CD4-positive, alpha-beta T cell (primary cell): ENCODE measurements at regions not wholly inside any gene's neighbourhood (a gene's known extent, or its start where the extent isn't known, plus 50 kb on each side); places are given as distances from the start of the nearest gene placed in this dataset.

ENCODE experiments used
- ATAC-seq: fragments of 200-7000 bp; cut with Tn5 transposase; one replicate; pipeline ENCODE4 v1.10.0; 2022; ENCODE audit warnings: mild to moderate bottlenecking; ENCODE audit not compliant: poor library complexity
- CTCF ChIA-PET: fragments of 350-600 bp; sonication (Branson Sonifier 250); formaldehyde crosslinking; loops from one replicate; lab custom pipeline; 2021; ENCODE audit warnings: antibody characterized with exemption, inconsistent platforms; lab: Charles Lee
- POLR2A ChIA-PET: fragments of 350-600 bp; sonication (Branson Sonifier 250); formaldehyde crosslinking; loops from one replicate; lab custom pipeline; 2021; ENCODE audit warnings: antibody characterized with exemption, inconsistent platforms; lab: Charles Lee
- DNase-seq, 14 experiments: peaks; one replicate each; pipeline ENCODE4 v3.0.0-alpha.2; 2013 to 2020; ENCODE audit warnings: mixed read lengths in 2 of 14
- H3K27ac ChIP-seq, 2 donors: one replicate each; pipeline versions ENCODE4 v1.5.1 to v1.7.0; 2013; ENCODE audit warnings: low read length in 2 of 2, low read depth in 1 of 2, mild to moderate bottlenecking in 1 of 2
- H3K27me3 ChIP-seq, 2 experiments: 1 replicate in 1 of 2; 2 replicates in 1 of 2; pipeline versions ENCODE4 v1.6.1 to v1.7.0; 2013; ENCODE audit warnings: low read length in 2 of 2, control low read depth in 1 of 2, mild to moderate bottlenecking in 1 of 2, moderate library complexity in 1 of 2; ENCODE audit not compliant: insufficient read depth in 2 of 2, control insufficient read depth in 1 of 2
- H3K36me3 ChIP-seq: one replicate; pipeline ENCODE4 v1.6.1; 2013; ENCODE audit warnings: low read length, control low read depth; ENCODE audit not compliant: insufficient read depth
- H3K4me1 ChIP-seq: one replicate; pipeline ENCODE4 v1.6.1; 2013; ENCODE audit warnings: low read length, control low read depth; ENCODE audit not compliant: insufficient read depth
- H3K4me3 ChIP-seq: one replicate; pipeline ENCODE4 v1.5.1; 2013; ENCODE audit warnings: mild to moderate bottlenecking, low read length, moderate library complexity
- H3K9me3 ChIP-seq, 2 experiments: 1 replicate in 1 of 2; 2 replicates in 1 of 2; pipeline versions ENCODE4 v1.6.1 to v1.7.0; 2013; ENCODE audit warnings: low read length in 2 of 2, mild to moderate bottlenecking in 2 of 2, control low read depth in 1 of 2, moderate library complexity in 1 of 2; ENCODE audit not compliant: control insufficient read depth in 1 of 2, insufficient read depth in 1 of 2
- H3K27ac Mint-ChIP-seq: one replicate; pipeline ENCODE4 v1.8.0; 2020; ENCODE audit warnings: mixed read lengths
- H3K27me3 Mint-ChIP-seq: one replicate; pipeline ENCODE4 v1.8.0; 2021; ENCODE audit warnings: mixed read lengths
- H3K36me3 Mint-ChIP-seq: one replicate; pipeline ENCODE4 v1.8.0; 2021; ENCODE audit warnings: low read depth, mixed read lengths
- H3K4me1 Mint-ChIP-seq: one replicate; pipeline ENCODE4 v1.8.0; 2021; ENCODE audit warnings: low read depth, mixed read lengths
- H3K4me3 Mint-ChIP-seq: one replicate; pipeline ENCODE4 v1.8.0; 2020; ENCODE audit warnings: mild to moderate bottlenecking, mixed read lengths
- H3K9me3 Mint-ChIP-seq: one replicate; pipeline ENCODE4 v1.8.0; 2020; ENCODE audit warnings: mixed read lengths
- CTCF ChIP-seq: fragments of 200-600 bp; IDR thresholded peaks from one replicate; pipeline ENCODE4 v1.8.0; 2022; ENCODE audit warnings: antibody characterized with exemption, mild to moderate bottlenecking
- intact Hi-C, 2 experiments: fragments of 100-400 bp; cut with DNase I in 1 of 2; cut with micrococcal nuclease in 1 of 2; formaldehyde crosslinking; loops; one replicate each; pipeline versions ENCODE4 v1.15.1 to v1.9.0; 2023 to 2025; cut with DNase I, micrococcal nuclease

GRCh38 chr3:182243625-182244024 lies 531.9 kb downstream of the SOX2 start:
- no peaks in the 10 kb centered on the region for H3K4me1 ChIP-seq
- DNase-seq (no peak), ATAC-seq (no peak)
- H3K4me3 Mint-ChIP-seq: no peak overlapping the region
- no peak for TF ChIP-seq CTCF
- H3K4me3 ChIP-seq: no peak overlapping the region
- H3K27ac Mint-ChIP-seq: no peak overlapping the region
- POLR2A ChIA-PET: no interaction called here
- intact Hi-C loops: no loop called here
- H3K36me3 Mint-ChIP-seq: no peaks in the 10 kb centered on the region
- no peaks in the 10 kb centered on the region for H3K9me3 Mint-ChIP-seq
- no peaks in the 10 kb centered on the region for H3K4me1 Mint-ChIP-seq
- H3K27me3 ChIP-seq: no peaks in the 10 kb centered on the region
- H3K9me3 ChIP-seq: no peaks in the 10 kb centered on the region
- no peak overlapping the region for H3K27ac ChIP-seq
- CTCF ChIA-PET: no interaction called here
- H3K36me3 ChIP-seq: no peaks in the 10 kb centered on the region
- H3K27me3 Mint-ChIP-seq: no peaks in the 10 kb centered on the region

- Histone ChIP-seq H3K4me1 (no peaks in the 10 kb centered on the region), H3K27me3 (no peaks in the 10 kb centered on the region), H3K36me3 (no peaks in the 10 kb centered on the region), H3K27ac (no peak overlapping the region), H3K4me3 (no peak overlapping the region), H3K9me3 (no peaks in the 10 kb centered on the region)
- POLR2A ChIA-PET: no interaction called here
- no peak for ATAC-seq
- H3K27ac Mint-ChIP-seq: no peak overlapping the region
- DNase-seq: no peak
- intact Hi-C loops: no loop called here
- no peak for TF ChIP-seq CTCF
- CTCF ChIA-PET: no interaction called here
- H3K36me3 Mint-ChIP-seq: no peaks in the 10 kb centered on the region
- no peaks in the 10 kb centered on the region for H3K27me3 Mint-ChIP-seq
- no peaks in the 10 kb centered on the region for H3K4me1 Mint-ChIP-seq
- H3K4me3 Mint-ChIP-seq: no peak overlapping the region
- H3K9me3 Mint-ChIP-seq: no peaks in the 10 kb centered on the region
Measured at GRCh38 chr3:182244222-182244971, 532.7 kb downstream of the SOX2 start.

- H3K27ac ChIP-seq: no peak overlapping the region
- POLR2A ChIA-PET: no interaction called here
- Mint-ChIP-seq H3K9me3 (no peaks in the 10 kb centered on the region), H3K4me1 (no peaks in the 10 kb centered on the region), H3K27ac (no peak overlapping the region), H3K27me3 (no peaks in the 10 kb centered on the region), H3K4me3 (no peak overlapping the region), H3K36me3 (no peaks in the 10 kb centered on the region)
- CTCF ChIA-PET: no interaction called here
- H3K9me3 ChIP-seq: no peaks in the 10 kb centered on the region
- H3K4me1 ChIP-seq: no peaks in the 10 kb centered on the region
- no peaks in the 10 kb centered on the region for H3K27me3 ChIP-seq
- ATAC-seq: no peak
- intact Hi-C loops: no loop called here
- H3K4me3 ChIP-seq: no peak overlapping the region
- H3K36me3 ChIP-seq: no peaks in the 10 kb centered on the region
- no peak for TF ChIP-seq CTCF
- no peak for DNase-seq
Measured at GRCh38 chr3:182245059-182245458, 533.3 kb downstream of the SOX2 start.
